SK-N-SH (cell line): ENCODE measurements at regions not wholly inside any gene's neighbourhood (a gene's known extent, or its start where the extent isn't known, plus 50 kb on each side); places are given as distances from the start of the nearest gene placed in this dataset.

Experiments used
- CTCF ChIA-PET: fragments of 300-600, 350-600 bp; formaldehyde crosslinking; extraction: SDS; loops from one replicate; lab custom pipeline; 2021; lab: Yijun Ruan, JAX
- POLR2A ChIA-PET: fragments of 350-600 bp; sonication (Branson Sonifier 250); formaldehyde crosslinking; extraction: SDS; loops from one replicate; lab custom pipeline; 2020; ENCODE audit warnings: antibody characterized with exemption, inconsistent platforms; lab: Yijun Ruan, JAX
- DNase-seq: peaks from one replicate; pipeline ENCODE4 v3.0.0; 2012
- H2AFZ ChIP-seq: fragments of 200-600 bp; sonication (generic); 2 replicates; pipeline ENCODE4 v1.8.1; 2016; ENCODE audit warnings: antibody characterized with exemption, mild to moderate bottlenecking, low read depth
- H3F3A ChIP-seq: fragments of 200-600 bp; sonication (generic); replicated peaks from 2 replicates; pipeline ENCODE3; 2016; ENCODE audit warnings: antibody characterized with exemption, mild to moderate bottlenecking; ENCODE audit not compliant: insufficient read depth
- H3K27ac ChIP-seq, 2 experiments: fragments of 200-500 bp in 1 of 2; fragments of 200-600 bp in 1 of 2; sonication (Bioruptor generic) in 1 of 2; sonication (generic), shearing (Covaris generic) in 1 of 2; 2 replicates each; pipeline versions ENCODE4 v1.5.1 to v1.6.1; 2014 to 2016; ENCODE audit warnings: low read depth in 2 of 2, inconsistent platforms in 1 of 2, low read length in 1 of 2, mild to moderate bottlenecking in 1 of 2, mixed read lengths in 1 of 2
- H3K27me3 ChIP-seq: fragments of 200-600 bp; sonication (generic), shearing (Covaris generic); 2 replicates; pipeline ENCODE4 v1.6.1; 2016; ENCODE audit warnings: mixed run types; ENCODE audit not compliant: insufficient read depth
- H3K36me3 ChIP-seq, 2 experiments: fragments of 200-500 bp in 1 of 2; fragments of 200-600 bp in 1 of 2; sonication (Bioruptor generic) in 1 of 2; sonication (generic) in 1 of 2; replicated peaks in 1 of 2; 2 replicates each; pipeline versions ENCODE3 to v1.5.1; 2014 to 2016; ENCODE audit warnings: low read length in 1 of 2, mild to moderate bottlenecking in 1 of 2; ENCODE audit not compliant: insufficient read depth in 2 of 2, control insufficient read depth in 1 of 2
- H3K4me1 ChIP-seq, 2 experiments: fragments of 200-500 bp in 1 of 2; fragments of 200-600 bp in 1 of 2; sonication (Bioruptor generic) in 1 of 2; sonication (generic), shearing (Covaris generic) in 1 of 2; 2 replicates each; pipeline versions ENCODE4 v1.5.1 to v1.6.1; 2014 to 2016; ENCODE audit warnings: low read depth in 1 of 2, low read length in 1 of 2, mixed run types in 1 of 2; ENCODE audit not compliant: insufficient read depth in 2 of 2, control insufficient read depth in 1 of 2
- H3K4me2 ChIP-seq: fragments of 200-600 bp; sonication (generic), shearing (Covaris generic); 2 replicates; pipeline ENCODE4 v1.6.1; 2017; ENCODE audit warnings: mixed run types
- H3K4me3 ChIP-seq, 2 experiments: fragments of 200-500 bp in 1 of 2; fragments of 200-600 bp in 1 of 2; sonication (Bioruptor generic) in 1 of 2; sonication (generic), shearing (Covaris generic) in 1 of 2; 2 replicates each; pipeline versions ENCODE4 v1.5.1 to v1.8.1; 2014 to 2016; ENCODE audit warnings: low read depth in 2 of 2, inconsistent platforms in 1 of 2, low read length in 1 of 2, mild to moderate bottlenecking in 1 of 2, mixed read lengths in 1 of 2, moderate library complexity in 1 of 2
- H3K79me2 ChIP-seq: fragments of 200-600 bp; sonication (generic); 2 replicates; pipeline ENCODE4 v1.8.1; 2017; ENCODE audit warnings: mild to moderate bottlenecking; ENCODE audit not compliant: insufficient read depth
- H3K9ac ChIP-seq: fragments of 200-600 bp; sonication (generic); 2 replicates; pipeline ENCODE4 v1.6.1; 2017; ENCODE audit warnings: mixed run types
- H3K9me2 ChIP-seq: fragments of 200-600 bp; sonication (generic); 2 replicates; pipeline ENCODE4 v1.6.1; 2017; ENCODE audit warnings: mixed run types
- H3K9me3 ChIP-seq: fragments of 200-600 bp; sonication (generic); 2 replicates; pipeline ENCODE4 v1.6.1; 2017; ENCODE audit warnings: mixed run types, mild to moderate bottlenecking, moderate library complexity
- H4K20me1 ChIP-seq: fragments of 200-600 bp; sonication (generic); 2 replicates; pipeline ENCODE4 v1.6.1; 2017; ENCODE audit warnings: mild to moderate bottlenecking, mixed run types; ENCODE audit not compliant: insufficient read depth
- CHD2 ChIP-seq: fragments of 150-350 bp; IDR thresholded peaks from 2 replicates; pipeline ENCODE4 v1.6.1; 2018; ENCODE audit warnings: low read length; ENCODE audit not compliant: partially characterized antibody
- EP300 ChIP-seq, 2 experiments: IDR thresholded peaks; 2 replicates each; pipeline versions ENCODE4 v1.4.0 to v1.6.1; 2012; ENCODE audit warnings: borderline replicate concordance in 1 of 2, low read depth in 1 of 2, low read length in 1 of 2
- FOXM1 ChIP-seq: IDR thresholded peaks from 2 replicates; pipeline ENCODE4 v1.4.0; 2012; ENCODE audit warnings: low read depth, mild to moderate bottlenecking
- GABPA ChIP-seq: IDR thresholded peaks from 2 replicates; pipeline ENCODE4 v1.4.0; 2012; ENCODE audit warnings: low read depth, mild to moderate bottlenecking
- GATA2 ChIP-seq: sonication (generic); formaldehyde crosslinking; IDR thresholded peaks from 2 replicates; pipeline ENCODE4 v1.5.0; 2020; ENCODE audit warnings: mild to moderate bottlenecking, missing genetic modification reagents
- MEF2A ChIP-seq: IDR thresholded peaks from 2 replicates; pipeline ENCODE4 v1.4.0; 2012; ENCODE audit warnings: low read depth, borderline replicate concordance
- NRF1 ChIP-seq: IDR thresholded peaks from 2 replicates; pipeline ENCODE4 v1.6.1; 2012; ENCODE audit warnings: low read depth, mild to moderate bottlenecking, low read length
- RCOR1 ChIP-seq: fragments of 150-350 bp; IDR thresholded peaks from 2 replicates; pipeline ENCODE4 v1.6.1; 2017; ENCODE audit warnings: antibody characterized with exemption, low read length
- RFX5 ChIP-seq: IDR thresholded peaks from 2 replicates; pipeline ENCODE4 v1.6.1; 2012; ENCODE audit warnings: mild to moderate bottlenecking, improper control_type of control experiment, low read length
- SMC3 ChIP-seq: IDR thresholded peaks from 2 replicates; pipeline ENCODE4 v1.6.1; 2012; ENCODE audit warnings: low read depth, low read length, improper control_type of control experiment
- TAF1 ChIP-seq: IDR thresholded peaks from 2 replicates; pipeline ENCODE4 v1.6.1; 2012; ENCODE audit warnings: low read depth, mild to moderate bottlenecking, low read length, moderate library complexity, borderline replicate concordance
- TCF12 ChIP-seq: IDR thresholded peaks from 2 replicates; pipeline ENCODE4 v1.4.0; 2012
- TEAD4 ChIP-seq: IDR thresholded peaks from 2 replicates; pipeline ENCODE4 v1.4.0; 2012; ENCODE audit warnings: mild to moderate bottlenecking, borderline replicate concordance; ENCODE audit not compliant: insufficient read depth
- WGBS: methylation state at CpG from one replicate; pipeline ENCODE4 v1.1.6; 2017; ENCODE audit warnings: low lambda C conversion rate; 5-methylcytosine and 5-hydroxymethylcytosine counted together
- TF ChIP-seq, protein P1 (sequence below): IDR thresholded peaks from 2 replicates; pipeline ENCODE4 v1.4.0; 2012; ENCODE audit warnings: low read depth, borderline replicate concordance
- TF ChIP-seq, protein P2 (sequence below): fragments of 150-350 bp; IDR thresholded peaks from 2 replicates; pipeline ENCODE4 v1.6.1; 2017; ENCODE audit warnings: antibody characterized with exemption, low read length, low read depth, borderline replicate concordance
- TF ChIP-seq, protein P3 (sequence below): IDR thresholded peaks from 2 replicates; pipeline ENCODE4; 2012
- TF ChIP-seq, protein P4 (sequence below): fragments of 150-350 bp; IDR thresholded peaks from 2 replicates; pipeline ENCODE4 v1.6.1; 2016; ENCODE audit warnings: mild to moderate bottlenecking, low read depth, low read length

DNA sequence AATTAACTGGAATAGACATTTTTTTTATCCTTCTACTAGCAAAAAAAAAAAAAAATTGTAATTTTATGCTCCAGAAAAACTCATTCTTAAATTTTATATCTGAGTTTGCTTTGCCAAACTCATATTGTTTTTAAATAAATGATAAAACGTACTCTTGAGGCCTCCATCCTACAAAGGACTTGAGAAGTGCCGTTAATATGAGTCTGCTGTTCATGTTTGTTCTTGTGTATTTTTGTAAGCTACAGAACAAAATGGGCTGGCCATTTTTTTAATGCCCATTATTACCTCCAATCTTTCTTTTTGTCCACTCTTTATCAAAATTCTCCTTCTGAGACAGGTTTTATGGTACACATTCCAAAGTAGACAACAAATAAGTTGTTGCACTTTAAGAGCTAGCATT lies 643.5 kb upstream of the SOX9 start:
- H3K27ac ChIP-seq = no peak overlapping the region
- peaks cover 0 to 2% of the 10 kb centered on the region in 2 experiments; a peak in 1 of 4 replicates for H3K4me1 ChIP-seq
- no peaks in the 10 kb centered on the region for H3K79me2 ChIP-seq
- H2AFZ ChIP-seq = no peak overlapping the region
- H3K27me3 ChIP-seq = no peaks in the 10 kb centered on the region
- no peaks in the 10 kb centered on the region for H3K9me3 ChIP-seq
- whole genome bisulfite sequencing = 80% methylated on average over 2 of the region's 2 CpGs
- no peak overlapping the region for H3K4me2 ChIP-seq
- no peaks in the 10 kb centered on the region for H3F3A ChIP-seq
- no peak overlapping the region for H3K4me3 ChIP-seq
- H3K36me3 ChIP-seq = no peaks in the 10 kb centered on the region
- CTCF ChIA-PET = interaction anchor here (0.9 to 1.4 kb wide), 5 partner anchors 12 to 1063 kb away, joined by 3 to 8 read pairs (median 3); no protein-coding TSS in a partner anchor
- TF ChIP-seq RCOR1 = no peak
- TF ChIP-seq, protein P1, sequence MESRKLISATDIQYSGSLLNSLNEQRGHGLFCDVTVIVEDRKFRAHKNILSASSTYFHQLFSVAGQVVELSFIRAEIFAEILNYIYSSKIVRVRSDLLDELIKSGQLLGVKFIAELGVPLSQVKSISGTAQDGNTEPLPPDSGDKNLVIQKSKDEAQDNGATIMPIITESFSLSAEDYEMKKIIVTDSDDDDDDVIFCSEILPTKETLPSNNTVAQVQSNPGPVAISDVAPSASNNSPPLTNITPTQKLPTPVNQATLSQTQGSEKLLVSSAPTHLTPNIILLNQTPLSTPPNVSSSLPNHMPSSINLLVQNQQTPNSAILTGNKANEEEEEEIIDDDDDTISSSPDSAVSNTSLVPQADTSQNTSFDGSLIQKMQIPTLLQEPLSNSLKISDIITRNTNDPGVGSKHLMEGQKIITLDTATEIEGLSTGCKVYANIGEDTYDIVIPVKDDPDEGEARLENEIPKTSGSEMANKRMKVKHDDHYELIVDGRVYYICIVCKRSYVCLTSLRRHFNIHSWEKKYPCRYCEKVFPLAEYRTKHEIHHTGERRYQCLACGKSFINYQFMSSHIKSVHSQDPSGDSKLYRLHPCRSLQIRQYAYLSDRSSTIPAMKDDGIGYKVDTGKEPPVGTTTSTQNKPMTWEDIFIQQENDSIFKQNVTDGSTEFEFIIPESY = no peak
- TF ChIP-seq TCF12 = no peak
- no peak for TF ChIP-seq CHD2
- TF ChIP-seq, protein P2, sequence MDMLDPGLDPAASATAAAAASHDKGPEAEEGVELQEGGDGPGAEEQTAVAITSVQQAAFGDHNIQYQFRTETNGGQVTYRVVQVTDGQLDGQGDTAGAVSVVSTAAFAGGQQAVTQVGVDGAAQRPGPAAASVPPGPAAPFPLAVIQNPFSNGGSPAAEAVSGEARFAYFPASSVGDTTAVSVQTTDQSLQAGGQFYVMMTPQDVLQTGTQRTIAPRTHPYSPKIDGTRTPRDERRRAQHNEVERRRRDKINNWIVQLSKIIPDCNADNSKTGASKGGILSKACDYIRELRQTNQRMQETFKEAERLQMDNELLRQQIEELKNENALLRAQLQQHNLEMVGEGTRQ = no peak
- no peak for TF ChIP-seq EP300 (IDR thresholded peaks at IDR 0.05; ENCODE audit: borderline replicate concordance in 1 of 2, low read depth in 1 of 2, low read length in 1 of 2)
- no peak for TF ChIP-seq MEF2A
- no peak for TF ChIP-seq TAF1
- TF ChIP-seq RFX5 = no peak
- TF ChIP-seq, protein P3, sequence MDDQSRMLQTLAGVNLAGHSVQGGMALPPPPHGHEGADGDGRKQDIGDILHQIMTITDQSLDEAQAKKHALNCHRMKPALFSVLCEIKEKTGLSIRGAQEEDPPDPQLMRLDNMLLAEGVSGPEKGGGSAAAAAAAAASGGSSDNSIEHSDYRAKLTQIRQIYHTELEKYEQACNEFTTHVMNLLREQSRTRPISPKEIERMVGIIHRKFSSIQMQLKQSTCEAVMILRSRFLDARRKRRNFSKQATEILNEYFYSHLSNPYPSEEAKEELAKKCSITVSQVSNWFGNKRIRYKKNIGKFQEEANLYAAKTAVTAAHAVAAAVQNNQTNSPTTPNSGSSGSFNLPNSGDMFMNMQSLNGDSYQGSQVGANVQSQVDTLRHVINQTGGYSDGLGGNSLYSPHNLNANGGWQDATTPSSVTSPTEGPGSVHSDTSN = no peak
- no peak for TF ChIP-seq FOXM1
- TF ChIP-seq GATA2 (CRISPR knock-in tag) = no peak
- TF ChIP-seq GABPA = no peak
- TF ChIP-seq, protein P4, sequence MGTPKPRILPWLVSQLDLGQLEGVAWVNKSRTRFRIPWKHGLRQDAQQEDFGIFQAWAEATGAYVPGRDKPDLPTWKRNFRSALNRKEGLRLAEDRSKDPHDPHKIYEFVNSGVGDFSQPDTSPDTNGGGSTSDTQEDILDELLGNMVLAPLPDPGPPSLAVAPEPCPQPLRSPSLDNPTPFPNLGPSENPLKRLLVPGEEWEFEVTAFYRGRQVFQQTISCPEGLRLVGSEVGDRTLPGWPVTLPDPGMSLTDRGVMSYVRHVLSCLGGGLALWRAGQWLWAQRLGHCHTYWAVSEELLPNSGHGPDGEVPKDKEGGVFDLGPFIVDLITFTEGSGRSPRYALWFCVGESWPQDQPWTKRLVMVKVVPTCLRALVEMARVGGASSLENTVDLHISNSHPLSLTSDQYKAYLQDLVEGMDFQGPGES = no peak
- no peak for TF ChIP-seq TEAD4
- no peak for TF ChIP-seq SMC3
- TF ChIP-seq NRF1 = no peak
- no peak for DNase-seq
- POLR2A ChIA-PET = no interaction called here
- no peak overlapping the region for H3K9ac ChIP-seq
- no peaks in the 10 kb centered on the region for H3K9me2 ChIP-seq
- H4K20me1 ChIP-seq = no peaks in the 10 kb centered on the region
